ENCODE measurements at regions not wholly inside any gene's neighbourhood (a gene's known extent, or its start where the extent isn't known, plus 50 kb on each side); places are given as distances from the start of the nearest gene placed in this dataset.

GRCh38 chr1:204758601-204759000 is 73.1 kb upstream of the LRRN2 start:
- no peak for TF ChIP-seq CTCF (IDR thresholded peaks at IDR 0.05 in 2 of 3, conservative IDR thresholded peaks at IDR 0.05 in 1 of 3; ENCODE audit: insufficient read depth in 2 of 3, low read depth in 1 of 3, low read length in 3 of 3)
- no peak for TF ChIP-seq POLR2AphosphoS5 (IDR thresholded peaks at IDR 0.05; ENCODE audit: control insufficient read depth, insufficient read depth, low read depth, low read length)
- no peak for TF ChIP-seq GATAD2A (IDR thresholded peaks at IDR 0.05)
- no peak for TF ChIP-seq ASH1L (IDR thresholded peaks at IDR 0.05; ENCODE audit: borderline replicate concordance, low read depth, partially characterized antibody)
- no peak for TF ChIP-seq ZNF609 (CRISPR knock-in tag; IDR thresholded peaks at IDR 0.05; ENCODE audit: borderline replicate concordance)
- TF ChIP-seq NFE2 (IDR thresholded peaks at IDR 0.05; ENCODE audit: low read depth) = no peak
- no peak for TF ChIP-seq EP300 (IDR thresholded peaks at IDR 0.05; ENCODE audit: low read length)
- TF ChIP-seq SPI1 (IDR thresholded peaks at IDR 0.05; ENCODE audit: borderline replicate concordance, low read depth, low read length) = no peak
- TF ChIP-seq STAT6 (CRISPR knock-in tag; IDR thresholded peaks at IDR 0.05) = no peak
- no peak for TF ChIP-seq E2F8 (IDR thresholded peaks at IDR 0.05; ENCODE audit: low read depth, partially characterized antibody)
